Peyer's patch (tissue), 4 donors: ENCODE measurements at regions not wholly inside any gene's neighbourhood (a gene's known extent, or its start where the extent isn't known, plus 50 kb on each side); places are given as distances from the start of the nearest gene placed in this dataset.

ENCODE experiments used
- POLR2A ChIP-seq, 2 donors: fragments of 450-650 bp; IDR thresholded peaks; one replicate each; pipeline ENCODE4 v1.5.1; 2017; ENCODE audit warnings: antibody characterized with exemption in 2 of 2, mild to moderate bottlenecking in 2 of 2, moderate library complexity in 2 of 2
- TF ChIP-seq, protein P1 (sequence below), 6 experiments: fragments of 450-650 bp in 4 of 6; fragments of 200-600 bp in 2 of 6; sonication (generic) in 1 of 6; IDR thresholded peaks; one replicate each; pipeline ENCODE4 v1.5.1; 2017 to 2019; ENCODE audit warnings: antibody characterized with exemption in 6 of 6, mild to moderate bottlenecking in 3 of 6, moderate library complexity in 1 of 6

DNA sequence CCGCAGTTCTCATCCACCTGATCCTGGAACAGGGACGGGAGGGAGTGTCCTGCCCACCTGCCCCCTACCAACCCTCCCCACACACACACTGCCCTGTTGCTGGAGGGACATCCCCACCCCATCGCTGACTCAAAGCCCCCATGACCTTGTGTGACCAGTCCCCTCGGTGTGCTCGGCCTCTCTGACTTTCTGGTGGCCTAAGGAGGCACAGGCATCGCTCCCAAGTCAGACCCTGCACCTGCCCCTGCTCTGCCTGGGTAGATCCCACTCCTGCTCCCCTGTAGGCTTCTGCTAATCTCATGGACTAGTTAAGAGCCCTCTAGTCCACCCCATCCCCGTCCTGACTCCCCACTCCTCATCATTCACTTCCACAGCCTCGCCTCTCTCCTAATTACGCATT lies 58.8 kb upstream of the DOCK1 start:
- TF ChIP-seq, protein P1, sequence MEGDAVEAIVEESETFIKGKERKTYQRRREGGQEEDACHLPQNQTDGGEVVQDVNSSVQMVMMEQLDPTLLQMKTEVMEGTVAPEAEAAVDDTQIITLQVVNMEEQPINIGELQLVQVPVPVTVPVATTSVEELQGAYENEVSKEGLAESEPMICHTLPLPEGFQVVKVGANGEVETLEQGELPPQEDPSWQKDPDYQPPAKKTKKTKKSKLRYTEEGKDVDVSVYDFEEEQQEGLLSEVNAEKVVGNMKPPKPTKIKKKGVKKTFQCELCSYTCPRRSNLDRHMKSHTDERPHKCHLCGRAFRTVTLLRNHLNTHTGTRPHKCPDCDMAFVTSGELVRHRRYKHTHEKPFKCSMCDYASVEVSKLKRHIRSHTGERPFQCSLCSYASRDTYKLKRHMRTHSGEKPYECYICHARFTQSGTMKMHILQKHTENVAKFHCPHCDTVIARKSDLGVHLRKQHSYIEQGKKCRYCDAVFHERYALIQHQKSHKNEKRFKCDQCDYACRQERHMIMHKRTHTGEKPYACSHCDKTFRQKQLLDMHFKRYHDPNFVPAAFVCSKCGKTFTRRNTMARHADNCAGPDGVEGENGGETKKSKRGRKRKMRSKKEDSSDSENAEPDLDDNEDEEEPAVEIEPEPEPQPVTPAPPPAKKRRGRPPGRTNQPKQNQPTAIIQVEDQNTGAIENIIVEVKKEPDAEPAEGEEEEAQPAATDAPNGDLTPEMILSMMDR (IDR thresholded peaks at IDR 0.05): no peak
- no peak for TF ChIP-seq POLR2A (IDR thresholded peaks at IDR 0.05)
